NCI-H2081 (cell line): ENCODE measurements at regions not wholly inside any gene's neighbourhood (a gene's known extent, or its start where the extent isn't known, plus 50 kb on each side); places are given as distances from the start of the nearest gene placed in this dataset.

Experiments
- DNase-seq, 2 experiments: peaks; one replicate each; lab custom pipeline; 2025; lab: John Stamatoyannopoulos, UW

GRCh38 chr5:122721127-122721526 is 53.8 kb upstream of the SNX2 start:
- DNase-seq = no peak

GRCh38 chr5:122722341-122722740 is 52.5 kb upstream of the SNX2 start:
- no peak for DNase-seq

DNA sequence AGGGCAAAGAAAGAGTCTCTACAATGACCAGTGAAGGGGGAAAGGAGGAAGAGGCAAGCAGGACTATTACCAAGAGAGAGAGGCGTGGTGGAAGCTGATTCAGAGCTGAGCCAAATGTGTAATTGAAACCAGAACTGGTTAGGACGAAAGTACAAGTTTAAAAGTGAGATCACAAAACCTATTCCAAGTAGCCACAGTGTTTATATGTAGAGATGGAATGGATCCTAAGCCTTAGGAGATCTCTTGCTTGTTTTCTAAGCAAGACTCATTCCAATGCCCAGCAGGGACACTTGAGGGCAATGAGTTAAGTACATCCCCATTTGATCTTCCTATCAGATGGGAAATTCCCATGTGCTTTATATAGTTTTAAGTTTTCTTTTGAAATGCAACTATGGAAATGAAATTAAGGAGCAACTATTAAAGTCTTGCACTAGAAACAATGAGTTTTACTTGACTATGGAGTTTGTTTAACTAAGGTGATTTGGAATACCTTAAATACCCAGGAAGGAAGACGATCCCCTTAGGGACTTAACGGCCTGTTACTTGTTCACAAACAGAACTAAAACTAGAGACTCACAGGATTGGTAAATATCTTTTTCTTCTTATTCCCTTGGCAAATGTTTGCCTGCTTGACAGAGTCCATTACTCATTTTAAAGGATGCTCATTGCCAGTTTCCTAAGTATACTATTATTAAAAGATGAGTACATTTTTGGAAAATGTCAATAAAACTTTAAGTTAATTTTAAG is 51.1 kb upstream of the SNX2 start:
- DNase-seq = no peak
